T-helper 17 cell (primary cell): ENCODE measurements at regions not wholly inside any gene's neighbourhood (a gene's known extent, or its start where the extent isn't known, plus 50 kb on each side); places are given as distances from the start of the nearest gene placed in this dataset.
"Not testable (repeated sequence)": the region's sequence is repeated elsewhere in the genome, so short reads cannot be mapped to it uniquely, and the experiment has no call there.

ENCODE experiments used
- ATAC-seq: fragments of 150-1000 bp; cut with Tn5 transposase; 2 replicates; pipeline ENCODE4 v1.10.0; 2021; ENCODE audit warnings: mild to moderate bottlenecking, moderate library complexity
- DNase-seq, 3 donors: peaks; one replicate each; pipeline versions ENCODE4 v3.0.0 to v3.0.0-alpha.2; 2020 to 2021
- H3K9me3 ChIP-seq: one replicate; pipeline ENCODE4 v1.7.0; 2013; ENCODE audit warnings: low read length, mild to moderate bottlenecking; ENCODE audit not compliant: control insufficient read depth, poor library complexity, severe bottlenecking
- H3K27ac Mint-ChIP-seq: one replicate; pipeline ENCODE4 v1.8.0; 2022; ENCODE audit warnings: mild to moderate bottlenecking, moderate library complexity, mixed read lengths
- H3K27me3 Mint-ChIP-seq: one replicate; pipeline ENCODE4 v1.8.0; 2022; ENCODE audit warnings: mixed read lengths
- H3K36me3 Mint-ChIP-seq: one replicate; pipeline ENCODE4 v1.8.0; 2022; ENCODE audit warnings: low read depth, mixed read lengths
- H3K4me1 Mint-ChIP-seq: one replicate; pipeline ENCODE4 v1.8.0; 2022; ENCODE audit warnings: mild to moderate bottlenecking, mixed read lengths
- H3K4me3 Mint-ChIP-seq: one replicate; pipeline ENCODE4 v1.8.0; 2022; ENCODE audit warnings: mild to moderate bottlenecking, moderate library complexity, mixed read lengths

DNA sequence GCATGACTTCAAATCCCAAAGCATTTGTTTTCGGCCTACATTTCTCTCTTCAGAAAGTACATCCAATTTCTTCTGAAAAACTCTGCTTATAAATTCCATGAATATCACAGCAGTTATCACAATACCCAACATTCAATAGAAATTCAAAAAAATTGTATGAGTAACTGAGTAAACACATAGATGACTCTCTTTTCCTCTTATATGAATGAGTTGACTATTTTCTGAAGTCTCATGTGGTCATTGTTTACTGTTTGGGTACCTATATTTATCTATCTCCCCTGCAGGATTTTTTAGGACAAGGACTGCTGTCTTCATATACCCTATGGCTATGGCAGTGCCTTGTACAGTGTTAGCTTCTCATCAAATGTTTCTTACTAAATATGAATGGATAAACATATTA, 157.1 kb downstream of the HTR1A start:
- no peaks in the 10 kb centered on the region for H3K9me3 ChIP-seq
- H3K4me3 Mint-ChIP-seq = no peak overlapping the region
- ATAC-seq (no peak), DNase-seq (no peak)
- H3K27me3 Mint-ChIP-seq = no peaks in the 10 kb centered on the region
- no peaks in the 10 kb centered on the region for H3K36me3 Mint-ChIP-seq
- H3K27ac Mint-ChIP-seq = no peak overlapping the region
- H3K4me1 Mint-ChIP-seq = no peaks in the 10 kb centered on the region

DNA sequence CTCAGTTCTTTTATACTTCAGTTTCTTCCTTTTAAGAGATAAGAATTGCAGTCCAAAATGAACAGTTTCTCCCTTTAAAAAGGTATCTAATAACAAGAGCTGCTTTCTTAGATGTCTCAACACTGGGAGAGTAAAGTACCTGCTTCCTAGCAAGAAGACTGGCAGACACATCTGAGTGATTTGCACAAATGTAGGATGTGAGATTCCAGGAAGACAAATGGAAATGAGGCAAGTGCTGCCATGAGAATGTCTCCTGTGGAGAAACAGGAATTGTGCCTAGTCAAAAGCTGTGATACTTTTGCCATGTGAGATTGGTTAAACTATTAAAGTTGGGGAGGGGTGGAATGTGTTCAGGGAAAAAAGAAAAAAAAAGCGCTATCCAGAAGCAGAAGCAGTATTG, 159.1 kb downstream of the HTR1A start:
- no peak overlapping the region for H3K27ac Mint-ChIP-seq
- no peak for DNase-seq
- H3K9me3 ChIP-seq = no peaks in the 10 kb centered on the region
- no peak for ATAC-seq
- no peak overlapping the region for H3K4me3 Mint-ChIP-seq
- no peaks in the 10 kb centered on the region for H3K27me3 Mint-ChIP-seq
- no peaks in the 10 kb centered on the region for H3K4me1 Mint-ChIP-seq
- H3K36me3 Mint-ChIP-seq = no peaks in the 10 kb centered on the region

DNA sequence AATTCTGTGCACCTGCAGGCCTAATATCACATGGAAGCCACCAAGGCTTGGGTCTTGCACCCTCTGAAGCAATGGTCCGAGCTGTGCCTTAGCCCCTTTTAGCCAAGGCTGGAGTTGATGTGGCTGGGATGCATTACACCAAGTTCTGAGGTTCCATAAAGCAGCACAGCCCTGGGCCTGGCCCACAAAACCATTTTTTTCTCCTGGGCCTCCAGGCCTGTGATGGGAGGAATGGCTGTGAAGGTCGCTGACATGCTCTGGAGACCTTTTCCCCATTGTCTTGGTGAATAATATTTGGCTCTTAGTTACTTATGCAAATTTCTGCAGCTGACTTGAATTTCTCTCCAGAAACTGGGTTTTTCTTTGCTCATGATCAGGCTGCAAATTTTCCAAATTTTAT, 167.3 kb downstream of the HTR1A start:
- Mint-ChIP-seq H3K27me3 (no peaks in the 10 kb centered on the region), H3K4me1 (no peaks in the 10 kb centered on the region), H3K36me3 (no peaks in the 10 kb centered on the region), H3K4me3 (no peak overlapping the region), H3K27ac (no peak overlapping the region)
- no peak for ATAC-seq
- no peak for DNase-seq
- peaks cover 3% of the 10 kb centered on the region for H3K9me3 ChIP-seq

GRCh38 chr5:63794296-63794695, 167.9 kb downstream of the HTR1A start:
- no peaks in the 10 kb centered on the region for H3K4me1 Mint-ChIP-seq
- no peak overlapping the region for H3K27ac Mint-ChIP-seq
- H3K4me3 Mint-ChIP-seq = no peak overlapping the region
- H3K9me3 ChIP-seq = peaks cover 3% of the 10 kb centered on the region
- H3K36me3 Mint-ChIP-seq = no peaks in the 10 kb centered on the region
- H3K27me3 Mint-ChIP-seq = no peaks in the 10 kb centered on the region
- ATAC-seq (no peak), DNase-seq (no peak)

GRCh38 chr5:63774939-63775338, 187.3 kb downstream of the HTR1A start:
- ATAC-seq (no peak), DNase-seq (no peak)
- no peaks in the 10 kb centered on the region for H3K4me1 Mint-ChIP-seq
- no peak overlapping the region for H3K27ac Mint-ChIP-seq
- no peak overlapping the region for H3K4me3 Mint-ChIP-seq
- H3K27me3 Mint-ChIP-seq = no peaks in the 10 kb centered on the region
- no peaks in the 10 kb centered on the region for H3K9me3 ChIP-seq
- H3K36me3 Mint-ChIP-seq = peaks cover 2% of the 10 kb centered on the region

DNA sequence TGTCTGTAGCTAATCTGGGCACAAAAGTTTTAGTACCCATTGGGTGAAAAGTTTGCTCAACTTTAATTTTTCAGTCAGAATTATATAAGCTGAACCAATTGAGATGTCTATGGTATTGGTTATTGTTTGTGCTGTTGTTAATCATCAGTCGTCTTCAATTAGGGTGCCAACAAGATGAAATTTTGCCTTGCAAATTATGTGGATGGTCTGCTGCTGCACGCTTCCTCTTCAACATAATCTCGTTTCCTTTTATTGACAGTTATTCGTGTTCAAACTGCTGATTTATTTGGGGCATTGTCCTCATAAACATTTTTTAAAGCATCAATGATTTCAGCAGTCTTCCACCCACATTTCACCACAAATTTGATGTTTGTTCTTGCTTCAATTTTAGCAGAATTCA, 194.0 kb downstream of the HTR1A start:
- H3K4me3 Mint-ChIP-seq = no peak overlapping the region
- no peak for ATAC-seq

DNA sequence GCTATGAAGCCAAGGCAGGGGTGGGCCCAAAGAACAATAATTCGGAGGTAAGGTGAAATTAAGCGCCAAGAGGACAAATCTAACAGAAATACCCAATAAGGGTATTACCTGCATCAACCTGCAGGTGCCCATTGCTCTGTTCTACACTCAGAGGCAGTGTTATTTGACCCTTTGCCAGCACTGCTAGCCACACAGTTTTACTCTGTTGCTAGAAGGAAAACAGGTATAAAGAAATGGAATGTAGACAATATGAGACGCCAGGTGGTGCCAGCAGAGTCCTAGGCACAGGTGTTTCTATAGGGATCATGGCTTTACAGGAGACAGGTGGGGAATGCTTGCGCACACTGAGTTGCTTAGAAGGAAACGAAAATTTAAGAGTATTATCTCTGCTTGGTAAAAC, 201.3 kb downstream of the HTR1A start:
- Mint-ChIP-seq H3K4me1 (no peaks in the 10 kb centered on the region), H3K27me3 (no peaks in the 10 kb centered on the region), H3K4me3 (no peak overlapping the region), H3K27ac (no peak overlapping the region), H3K36me3 (no peaks in the 10 kb centered on the region)
- no peak for DNase-seq
- no peaks in the 10 kb centered on the region for H3K9me3 ChIP-seq
- no peak for ATAC-seq

More for the DNA sequence above, 194.0 kb downstream of the HTR1A start:
- Mint-ChIP-seq H3K4me1 (no peaks in the 10 kb centered on the region), H3K27ac (no peak overlapping the region), H3K27me3 (no peaks in the 10 kb centered on the region), H3K36me3 (no peaks in the 10 kb centered on the region)
- no peak for DNase-seq
- no peaks in the 10 kb centered on the region for H3K9me3 ChIP-seq

DNA sequence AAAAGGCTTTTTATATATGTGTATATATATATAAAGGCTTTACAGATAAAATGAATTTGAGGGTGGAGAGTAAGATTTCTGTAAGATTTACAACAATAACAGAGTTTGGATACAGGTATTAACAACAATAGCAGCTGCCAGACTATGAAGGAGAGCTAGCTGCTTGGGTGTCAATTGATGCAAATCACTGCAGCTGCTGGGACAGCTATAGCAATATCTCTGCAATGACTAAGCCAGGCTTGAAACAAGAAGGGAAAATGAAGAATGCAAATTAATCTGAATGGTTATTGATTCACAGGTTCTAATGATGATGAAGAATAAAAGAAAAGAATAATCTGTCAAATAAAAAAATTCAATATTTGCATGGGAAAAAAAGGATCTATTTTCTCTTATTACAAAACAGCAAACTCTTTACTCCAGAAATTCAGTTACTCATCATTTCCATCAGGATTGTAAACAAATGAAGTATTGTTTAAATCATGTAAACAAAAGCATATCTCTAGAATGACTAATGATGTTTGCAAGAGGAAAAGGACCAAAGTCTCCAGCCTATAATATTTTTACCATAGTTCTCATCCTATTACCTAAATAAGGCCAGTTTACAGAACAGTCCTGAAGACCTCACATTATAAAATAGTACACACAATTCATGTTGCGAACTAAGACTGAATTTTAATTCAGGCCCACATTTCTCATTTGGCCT, 219.0 kb downstream of the HTR1A start:
- H3K27ac Mint-ChIP-seq = no peak overlapping the region
- no peaks in the 10 kb centered on the region for H3K9me3 ChIP-seq
- H3K27me3 Mint-ChIP-seq = no peaks in the 10 kb centered on the region
- ATAC-seq (no peak), DNase-seq (no peak)
- no peak overlapping the region for H3K4me3 Mint-ChIP-seq
- H3K36me3 Mint-ChIP-seq = no peaks in the 10 kb centered on the region
- no peaks in the 10 kb centered on the region for H3K4me1 Mint-ChIP-seq

- H3K36me3 Mint-ChIP-seq, ATAC-seq, H3K4me3 Mint-ChIP-seq, H3K4me1 Mint-ChIP-seq, H3K27ac Mint-ChIP-seq, DNase-seq, H3K27me3 Mint-ChIP-seq, H3K9me3 ChIP-seq: not testable (repeated sequence)
Observed at GRCh38 chr5:63732880-63733279, 229.4 kb downstream of the HTR1A start.

DNA sequence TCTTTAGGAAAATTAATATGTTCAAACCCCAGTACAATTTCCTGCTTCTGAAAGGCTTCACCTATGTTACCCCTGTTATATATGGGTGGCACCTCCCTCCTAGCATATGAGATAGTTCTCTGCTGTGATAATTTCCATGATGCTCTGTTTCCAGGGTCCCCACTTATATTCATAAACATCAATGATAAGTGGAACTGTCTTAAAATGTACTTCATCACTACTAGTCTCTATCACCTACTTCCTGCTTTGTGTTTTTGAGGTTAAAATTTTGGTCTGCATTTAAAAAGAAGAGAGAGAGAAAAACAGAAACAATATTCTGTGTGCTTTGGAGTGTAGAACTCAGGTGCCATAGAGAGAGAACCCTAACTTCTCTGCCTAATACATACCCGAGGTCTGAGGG, 234.7 kb downstream of the HTR1A start:
- ATAC-seq (no peak), DNase-seq (no peak)
- H3K27ac Mint-ChIP-seq = no peak overlapping the region
- no peaks in the 10 kb centered on the region for H3K4me1 Mint-ChIP-seq
- no peak overlapping the region for H3K4me3 Mint-ChIP-seq
- H3K36me3 Mint-ChIP-seq = no peaks in the 10 kb centered on the region
- no peaks in the 10 kb centered on the region for H3K27me3 Mint-ChIP-seq
- no peaks in the 10 kb centered on the region for H3K9me3 ChIP-seq

- no peak for DNase-seq
- H3K4me1 Mint-ChIP-seq = no peaks in the 10 kb centered on the region
- no peak for ATAC-seq
- H3K9me3 ChIP-seq = no peaks in the 10 kb centered on the region
- no peak overlapping the region for H3K27ac Mint-ChIP-seq
- no peaks in the 10 kb centered on the region for H3K36me3 Mint-ChIP-seq
- no peak overlapping the region for H3K4me3 Mint-ChIP-seq
- no peaks in the 10 kb centered on the region for H3K27me3 Mint-ChIP-seq
Observed at GRCh38 chr5:63726496-63726895, 235.7 kb downstream of the HTR1A start.

DNA sequence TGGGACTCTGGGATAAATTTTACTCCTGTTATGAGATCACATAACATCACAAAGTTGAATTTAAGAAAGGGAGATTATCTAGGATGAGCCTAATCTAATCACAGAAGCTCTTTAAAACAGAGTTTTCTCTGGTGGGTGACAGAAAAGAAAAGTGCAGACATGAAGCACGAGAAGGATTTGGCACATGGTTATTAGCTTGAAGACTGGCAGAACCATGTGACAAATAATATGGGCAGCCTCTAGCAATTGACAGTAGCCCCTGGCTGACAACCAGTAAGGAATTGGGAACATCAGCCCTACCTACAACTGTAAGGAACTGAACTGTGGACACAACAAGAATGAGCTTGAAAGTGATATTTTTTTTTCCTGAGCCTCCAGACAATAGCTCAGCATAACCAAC, 243.1 kb downstream of the HTR1A start:
- no peaks in the 10 kb centered on the region for H3K36me3 Mint-ChIP-seq
- H3K9me3 ChIP-seq = no peaks in the 10 kb centered on the region
- H3K27ac Mint-ChIP-seq = no peak overlapping the region
- H3K27me3 Mint-ChIP-seq = no peaks in the 10 kb centered on the region
- H3K4me1 Mint-ChIP-seq = no peaks in the 10 kb centered on the region
- no peak overlapping the region for H3K4me3 Mint-ChIP-seq
- DNase-seq (no peak), ATAC-seq (no peak)

GRCh38 chr5:63700241-63700640, 262.0 kb downstream of the HTR1A start:
- Mint-ChIP-seq H3K36me3 (no peaks in the 10 kb centered on the region), H3K4me3 (no peak overlapping the region), H3K4me1 (no peaks in the 10 kb centered on the region), H3K27me3 (no peaks in the 10 kb centered on the region), H3K27ac (no peak overlapping the region)
- no peaks in the 10 kb centered on the region for H3K9me3 ChIP-seq
- ATAC-seq (no peak), DNase-seq (no peak)

- ATAC-seq (no peak), DNase-seq (no peak)
- H3K27me3 Mint-ChIP-seq = no peaks in the 10 kb centered on the region
- H3K36me3 Mint-ChIP-seq = no peaks in the 10 kb centered on the region
- H3K4me3 Mint-ChIP-seq = no peak overlapping the region
- H3K27ac Mint-ChIP-seq = no peak overlapping the region
- H3K9me3 ChIP-seq = no peaks in the 10 kb centered on the region
- no peaks in the 10 kb centered on the region for H3K4me1 Mint-ChIP-seq
Observed at GRCh38 chr5:63697811-63698210, 264.4 kb downstream of the HTR1A start.
